Uterus (tissue), 2 donors: ENCODE measurements at regions not wholly inside any gene's neighbourhood (a gene's known extent, or its start where the extent isn't known, plus 50 kb on each side); places are given as distances from the start of the nearest gene placed in this dataset.

Source experiments
- POLR2A ChIP-seq, 2 donors: fragments of 450-650 bp; IDR thresholded peaks; one replicate each; pipeline ENCODE4 v1.6.1; 2016; ENCODE audit warnings: antibody characterized with exemption in 2 of 2, mild to moderate bottlenecking in 1 of 2, moderate library complexity in 1 of 2
- TF ChIP-seq, protein P1 (sequence below), 4 experiments: fragments of 200-600 bp in 2 of 4; fragments of 450-650 bp in 2 of 4; sonication (generic) in 2 of 4; IDR thresholded peaks; one replicate each; pipeline ENCODE4 v1.5.1; 2016 to 2019; ENCODE audit warnings: antibody characterized with exemption in 4 of 4, mild to moderate bottlenecking in 2 of 4, moderate library complexity in 1 of 4

DNA sequence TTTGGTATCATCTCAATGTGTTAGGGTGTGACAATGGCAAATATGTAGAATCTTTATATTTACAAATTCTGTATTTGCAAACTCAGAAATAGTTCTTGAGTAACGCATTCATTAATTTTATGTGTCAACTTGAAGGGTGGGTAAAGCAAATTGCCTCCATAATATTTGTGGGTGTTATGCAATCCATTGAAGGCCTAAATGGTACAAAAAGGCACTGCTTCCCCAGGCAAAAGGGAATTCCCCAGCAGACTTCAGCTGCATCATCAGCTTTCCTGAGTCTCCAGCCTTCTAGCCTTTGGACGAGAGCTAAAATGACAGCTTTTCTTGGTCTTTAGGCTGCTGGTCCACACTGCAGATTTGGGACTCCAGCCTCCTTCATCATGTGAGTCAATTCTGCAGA, 292.2 kb upstream of the PCDH7 start:
- TF ChIP-seq, protein P1, sequence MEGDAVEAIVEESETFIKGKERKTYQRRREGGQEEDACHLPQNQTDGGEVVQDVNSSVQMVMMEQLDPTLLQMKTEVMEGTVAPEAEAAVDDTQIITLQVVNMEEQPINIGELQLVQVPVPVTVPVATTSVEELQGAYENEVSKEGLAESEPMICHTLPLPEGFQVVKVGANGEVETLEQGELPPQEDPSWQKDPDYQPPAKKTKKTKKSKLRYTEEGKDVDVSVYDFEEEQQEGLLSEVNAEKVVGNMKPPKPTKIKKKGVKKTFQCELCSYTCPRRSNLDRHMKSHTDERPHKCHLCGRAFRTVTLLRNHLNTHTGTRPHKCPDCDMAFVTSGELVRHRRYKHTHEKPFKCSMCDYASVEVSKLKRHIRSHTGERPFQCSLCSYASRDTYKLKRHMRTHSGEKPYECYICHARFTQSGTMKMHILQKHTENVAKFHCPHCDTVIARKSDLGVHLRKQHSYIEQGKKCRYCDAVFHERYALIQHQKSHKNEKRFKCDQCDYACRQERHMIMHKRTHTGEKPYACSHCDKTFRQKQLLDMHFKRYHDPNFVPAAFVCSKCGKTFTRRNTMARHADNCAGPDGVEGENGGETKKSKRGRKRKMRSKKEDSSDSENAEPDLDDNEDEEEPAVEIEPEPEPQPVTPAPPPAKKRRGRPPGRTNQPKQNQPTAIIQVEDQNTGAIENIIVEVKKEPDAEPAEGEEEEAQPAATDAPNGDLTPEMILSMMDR (IDR thresholded peaks at IDR 0.05): no peak
- no peak for TF ChIP-seq POLR2A (IDR thresholded peaks at IDR 0.05)
